Fibroblast of villous mesenchyme (primary cell): ENCODE measurements at regions not wholly inside any gene's neighbourhood (a gene's known extent, or its start where the extent isn't known, plus 50 kb on each side); places are given as distances from the start of the nearest gene placed in this dataset.

ENCODE experiments used
- DNase-seq: peaks from one replicate; pipeline ENCODE4 v3.0.0-alpha.2; 2010; ENCODE audit warnings: low read depth
- H3K4me3 ChIP-seq: 2 replicates; pipeline ENCODE4 v1.5.1; 2011; ENCODE audit warnings: low read depth, mild to moderate bottlenecking, low read length
- CTCF ChIP-seq: IDR thresholded peaks from 2 replicates; pipeline ENCODE4 v1.5.1; 2012; ENCODE audit warnings: low read depth, mild to moderate bottlenecking, low read length; ENCODE audit not compliant: insufficient read depth

DNA sequence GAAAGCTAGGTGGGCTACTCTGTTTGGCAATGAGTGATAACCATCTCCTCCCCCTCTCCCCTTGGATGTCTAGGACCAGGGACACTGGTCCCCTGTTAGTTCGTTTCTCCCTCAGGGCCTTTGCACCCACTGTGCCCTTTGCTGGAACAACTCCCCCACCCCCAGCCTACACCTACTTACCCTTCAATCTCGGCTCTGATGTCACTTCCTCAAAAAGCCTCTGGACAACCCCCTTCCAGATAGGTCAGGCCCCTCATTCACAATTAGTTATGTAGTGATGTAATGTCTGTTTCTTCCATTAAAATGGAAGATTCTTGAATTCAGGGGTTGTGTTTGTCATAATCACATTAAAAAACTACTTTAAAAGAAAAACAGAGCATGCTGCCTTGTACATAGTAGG, 152.9 kb downstream of the SNX10 start:
- H3K4me3 ChIP-seq: no peak overlapping the region
- no peak for DNase-seq
- no peak for TF ChIP-seq CTCF

DNA sequence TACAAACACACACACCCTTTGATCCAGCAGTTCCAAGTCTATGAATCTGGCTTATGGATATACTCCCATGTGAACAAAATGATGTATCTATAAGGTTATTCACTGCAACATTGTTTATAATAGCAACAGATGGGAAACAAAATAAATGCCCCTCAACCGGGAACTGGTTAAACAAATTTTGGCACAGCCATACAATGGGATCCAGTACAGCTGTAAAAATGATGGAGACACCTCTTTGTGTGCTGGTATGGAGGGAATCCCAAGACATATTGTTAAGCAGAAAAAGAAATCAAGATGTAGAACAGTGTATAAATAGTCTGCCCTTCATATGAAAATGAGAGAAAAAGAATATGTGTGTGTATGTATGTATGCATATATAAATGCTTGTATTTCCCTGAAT, 155.5 kb downstream of the SNX10 start:
- no peak overlapping the region for H3K4me3 ChIP-seq
- no peak for TF ChIP-seq CTCF

GRCh38 chr7:26449175-26450165, 157.8 kb downstream of the SNX10 start:
- no peak for TF ChIP-seq CTCF
- H3K4me3 ChIP-seq: no peak overlapping the region
- DNase-seq: peak; percentile 5

More for the DNA sequence above, 155.5 kb downstream of the SNX10 start:
- no peak for DNase-seq

- no peak for TF ChIP-seq CTCF
- no peak overlapping the region for H3K4me3 ChIP-seq
- DNase-seq: no peak
These were observed 160.3 kb downstream of the SNX10 start for GRCh38 chr7:26451997-26452396.

GRCh38 chr7:26454180-26454579, 162.5 kb downstream of the SNX10 start:
- TF ChIP-seq CTCF: no peak
- DNase-seq: no peak
- no peak overlapping the region for H3K4me3 ChIP-seq

DNA sequence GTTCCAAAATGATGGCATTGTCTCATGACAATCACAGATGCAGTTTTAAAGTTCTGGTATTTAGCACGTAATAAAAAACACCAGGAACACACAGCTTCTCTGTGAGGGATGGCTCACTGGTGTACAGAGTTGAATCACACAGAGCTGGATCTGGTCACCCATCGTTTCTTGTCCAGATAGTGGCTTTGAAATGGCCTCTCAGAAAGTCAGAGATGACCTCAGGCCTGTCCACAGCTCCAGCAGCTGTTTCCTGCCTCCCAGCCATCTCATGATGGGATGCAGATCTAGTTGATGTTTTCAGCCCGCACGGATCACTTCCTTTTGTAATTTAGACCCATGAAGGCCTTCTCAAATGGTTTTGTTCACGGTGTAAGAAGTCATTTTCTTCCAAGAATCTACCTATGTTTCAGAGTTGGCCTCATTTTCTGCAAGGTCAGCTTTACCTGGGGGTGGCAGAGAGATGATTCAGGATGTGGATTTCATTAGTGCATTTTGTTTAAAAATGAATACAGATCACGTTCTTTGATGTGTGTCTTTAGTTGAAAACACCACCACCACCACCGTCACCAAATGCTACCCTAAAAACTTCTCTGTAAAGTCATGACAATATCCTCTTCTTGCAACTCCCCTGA, 166.2 kb downstream of the SNX10 start:
- no peak for TF ChIP-seq CTCF
- no peak for DNase-seq
- no peak overlapping the region for H3K4me3 ChIP-seq
